ENCODE measurements at regions not wholly inside any gene's neighbourhood (a gene's known extent, or its start where the extent isn't known, plus 50 kb on each side); places are given as distances from the start of the nearest gene placed in this dataset.

DNA sequence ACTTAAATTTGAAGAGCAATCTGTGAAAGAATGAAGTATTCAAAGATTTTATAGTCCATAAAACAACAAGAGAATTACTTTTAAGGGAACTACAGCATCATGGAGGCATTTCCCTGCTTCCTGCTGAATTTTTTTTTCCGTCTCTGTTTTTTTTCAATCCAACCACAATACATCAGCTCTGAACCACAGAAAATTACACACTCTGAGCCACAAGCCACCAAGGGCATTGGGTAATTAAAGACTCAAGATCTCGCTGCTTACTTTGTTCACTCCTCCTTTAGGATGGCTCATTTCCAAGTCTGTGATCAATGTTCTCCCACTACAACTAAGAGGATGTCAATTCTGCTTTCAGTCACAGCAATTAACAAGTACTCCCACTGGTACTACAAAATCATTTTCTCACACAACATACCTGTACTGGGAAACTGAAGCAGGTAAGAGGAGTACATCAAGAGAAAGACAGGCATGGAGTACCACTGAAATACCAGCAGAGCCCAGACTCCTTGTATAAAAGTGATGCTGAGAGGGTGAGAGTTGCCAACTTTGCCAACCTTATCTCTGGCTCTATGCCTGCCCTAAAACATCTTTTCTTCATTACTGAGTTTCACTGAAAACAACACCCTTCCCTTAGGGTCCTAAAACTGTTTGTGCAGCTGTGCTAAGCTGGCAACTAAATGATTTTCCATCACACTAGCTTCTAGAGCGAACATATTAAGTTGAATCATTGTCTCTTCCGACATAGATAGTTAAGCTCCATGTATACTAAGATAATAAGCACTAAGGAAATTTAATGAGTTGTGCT, 105.8 kb upstream of the MAGEB18 start:
- DNase-seq (ENCODE audit: low spot score): no peak

DNA sequence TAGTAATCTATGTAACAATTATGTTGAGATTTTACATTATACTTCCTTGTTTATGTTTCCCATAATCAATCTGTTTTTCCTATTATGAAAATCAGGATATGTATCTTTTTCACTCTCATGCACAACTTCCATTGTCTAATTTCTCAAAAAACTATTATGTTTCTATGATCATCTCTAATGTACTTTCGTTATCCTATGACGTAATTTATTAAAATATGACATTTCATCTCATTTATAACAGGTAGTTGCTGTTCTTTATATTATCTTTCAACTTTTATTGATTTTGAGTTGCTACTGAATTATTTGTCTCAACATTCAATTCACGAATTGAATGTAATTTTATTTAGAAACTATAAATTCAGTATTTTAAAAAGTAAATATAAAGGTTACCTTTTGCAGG, 100.8 kb upstream of the MAGEB18 start:
- DNase-seq (ENCODE audit: low spot score): no peak

DNA sequence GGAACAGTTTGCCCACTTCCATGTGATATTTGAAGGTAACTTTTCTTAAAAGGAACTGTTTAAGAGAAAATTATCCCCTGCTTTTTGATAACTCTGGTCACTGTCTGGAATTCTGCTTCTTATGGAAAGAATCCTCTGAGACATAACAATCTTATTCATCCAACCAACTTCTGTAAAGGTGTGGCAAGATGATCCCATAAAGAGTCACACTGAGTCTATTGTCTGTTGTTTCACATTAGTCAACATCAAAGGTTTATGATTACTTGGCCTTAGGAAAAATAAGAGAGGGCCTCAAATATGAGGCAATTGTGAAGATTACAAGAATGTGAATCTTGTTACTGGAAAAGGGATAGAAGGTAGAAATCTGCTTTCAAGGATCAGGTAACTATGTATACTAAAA, 88.0 kb upstream of the MAGEB18 start:
- no peak for DNase-seq (ENCODE audit: low spot score)

DNA sequence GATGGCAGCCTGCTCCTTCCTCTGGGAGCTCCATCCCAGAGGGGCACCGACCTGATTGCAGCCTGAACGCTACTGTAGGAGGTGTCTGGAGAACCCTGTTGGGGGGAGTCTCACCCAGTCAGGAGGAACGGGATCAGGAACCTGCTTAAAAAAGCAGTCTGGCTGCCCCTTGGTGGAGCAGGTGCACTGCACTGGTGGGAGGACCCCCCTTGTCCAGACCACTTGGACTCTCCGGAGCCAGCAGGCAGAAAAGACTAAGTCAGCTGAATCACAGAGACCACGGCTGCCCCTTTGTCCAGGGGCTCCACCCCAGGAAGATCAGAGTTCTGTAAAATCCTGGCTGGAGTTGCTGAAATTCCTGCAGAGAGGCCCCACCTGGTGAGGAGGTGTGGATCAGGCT, 67.3 kb upstream of the MAGEB18 start:
- DNase-seq (ENCODE audit: low spot score): no peak

DNA sequence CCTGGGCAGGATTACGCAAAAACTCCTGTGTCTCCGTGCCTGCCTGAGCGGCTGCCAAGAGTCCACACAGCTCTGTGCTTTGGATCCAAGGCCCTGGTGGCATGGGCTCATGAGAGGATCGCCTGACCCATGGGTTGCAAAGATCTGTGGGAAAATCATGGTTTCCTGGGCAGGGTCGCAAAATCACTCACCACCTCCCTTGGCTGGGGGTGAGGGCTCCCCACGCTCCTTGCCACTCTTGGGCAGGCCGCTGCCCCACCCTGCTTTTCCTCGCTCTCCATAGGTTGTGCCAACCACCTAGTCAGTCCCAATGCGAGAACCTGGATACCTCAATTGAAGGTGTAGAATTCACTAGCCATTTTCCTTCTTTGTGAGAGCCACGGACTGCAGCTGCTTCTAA, 66.5 kb upstream of the MAGEB18 start:
- no peak for DNase-seq (ENCODE audit: low spot score)

DNA sequence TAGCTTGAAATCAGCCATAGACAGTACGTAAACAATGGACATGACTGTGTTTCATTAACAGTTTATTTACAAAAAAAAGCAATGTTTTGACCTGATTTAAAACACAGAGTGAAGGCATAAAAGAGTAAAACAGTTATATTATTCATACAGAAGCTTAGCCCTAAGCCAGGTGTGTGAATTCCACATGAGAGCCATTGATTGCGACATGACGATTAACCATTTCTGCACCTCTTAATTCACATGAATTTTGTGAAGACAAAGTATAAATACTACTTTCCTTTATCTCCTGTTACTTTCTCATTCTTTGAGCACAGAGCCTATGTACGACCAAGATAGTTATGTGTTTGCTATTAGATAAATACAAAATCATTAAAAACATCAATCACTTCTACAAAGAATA, 55.0 kb upstream of the MAGEB18 start:
- DNase-seq (ENCODE audit: low spot score): no peak
